ENCODE measurements at regions not wholly inside any gene's neighbourhood (a gene's known extent, or its start where the extent isn't known, plus 50 kb on each side); places are given as distances from the start of the nearest gene placed in this dataset.

- DNase-seq (ENCODE audit: low read depth) = no peak
- POLR2A ChIA-PET = no interaction called here
- TF ChIP-seq, protein P1, sequence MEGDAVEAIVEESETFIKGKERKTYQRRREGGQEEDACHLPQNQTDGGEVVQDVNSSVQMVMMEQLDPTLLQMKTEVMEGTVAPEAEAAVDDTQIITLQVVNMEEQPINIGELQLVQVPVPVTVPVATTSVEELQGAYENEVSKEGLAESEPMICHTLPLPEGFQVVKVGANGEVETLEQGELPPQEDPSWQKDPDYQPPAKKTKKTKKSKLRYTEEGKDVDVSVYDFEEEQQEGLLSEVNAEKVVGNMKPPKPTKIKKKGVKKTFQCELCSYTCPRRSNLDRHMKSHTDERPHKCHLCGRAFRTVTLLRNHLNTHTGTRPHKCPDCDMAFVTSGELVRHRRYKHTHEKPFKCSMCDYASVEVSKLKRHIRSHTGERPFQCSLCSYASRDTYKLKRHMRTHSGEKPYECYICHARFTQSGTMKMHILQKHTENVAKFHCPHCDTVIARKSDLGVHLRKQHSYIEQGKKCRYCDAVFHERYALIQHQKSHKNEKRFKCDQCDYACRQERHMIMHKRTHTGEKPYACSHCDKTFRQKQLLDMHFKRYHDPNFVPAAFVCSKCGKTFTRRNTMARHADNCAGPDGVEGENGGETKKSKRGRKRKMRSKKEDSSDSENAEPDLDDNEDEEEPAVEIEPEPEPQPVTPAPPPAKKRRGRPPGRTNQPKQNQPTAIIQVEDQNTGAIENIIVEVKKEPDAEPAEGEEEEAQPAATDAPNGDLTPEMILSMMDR (IDR thresholded peaks at IDR 0.05; ENCODE audit: insufficient read depth, low read depth, low read length) = no peak
- CTCF ChIA-PET = no interaction called here
- Histone ChIP-seq H3K27me3 (ENCODE audit: control insufficient read depth, insufficient read depth, low read length) (peaks cover 4% of the 10 kb centered on the region), H3K4me3 (ENCODE audit: low read depth, low read length) (no peak overlapping the region), H3K36me3 (ENCODE audit: control insufficient read depth, insufficient read depth, low read length) (no peaks in the 10 kb centered on the region)
Observed at GRCh38 chr2:216927163-216927562, 67.3 kb upstream of the TNP1 start.

DNA sequence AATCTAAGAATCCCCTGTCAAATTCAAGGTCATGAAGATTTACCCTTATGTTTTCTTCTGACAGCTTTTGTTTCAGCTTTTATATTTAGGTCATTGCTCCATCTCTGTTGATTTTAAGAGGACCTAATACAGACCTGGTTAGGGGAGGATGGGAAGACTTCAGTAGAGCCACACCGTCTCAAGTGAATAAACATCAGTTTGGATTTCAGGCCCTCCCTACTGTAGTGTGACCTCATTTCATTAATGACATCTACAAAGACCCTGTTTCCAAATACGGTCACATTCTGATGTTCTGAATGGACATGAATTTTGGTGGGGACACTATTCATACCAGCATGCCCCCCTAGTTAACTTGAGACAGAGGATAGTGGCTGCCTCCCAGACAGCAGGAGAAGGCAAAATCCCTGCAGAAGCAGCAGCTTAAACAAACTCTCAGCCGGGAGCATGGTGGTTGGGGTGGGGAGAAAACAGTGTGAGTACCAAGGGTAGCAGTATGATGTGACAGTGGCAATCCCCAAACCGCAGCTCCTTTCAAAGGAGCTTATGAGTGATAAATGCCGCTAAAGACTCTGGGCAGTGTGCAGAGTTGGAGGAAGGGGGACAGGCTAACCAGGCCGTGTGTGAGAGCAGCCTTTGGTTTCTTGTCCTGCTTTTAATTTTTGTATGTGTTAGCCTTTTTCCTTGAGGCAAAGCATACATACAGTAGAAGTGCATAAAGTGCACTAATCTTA is 65.9 kb upstream of the TNP1 start:
- ChIA-PET POLR2A (no interaction called here), CTCF (no interaction called here)
- Histone ChIP-seq H3K36me3 (ENCODE audit: control insufficient read depth, insufficient read depth, low read length) (no peaks in the 10 kb centered on the region), H3K27me3 (ENCODE audit: control insufficient read depth, insufficient read depth, low read length) (peaks cover 4% of the 10 kb centered on the region), H3K4me3 (ENCODE audit: low read depth, low read length) (no peak overlapping the region)
- DNase-seq (ENCODE audit: low read depth) = no peak
- TF ChIP-seq, protein P1 (IDR thresholded peaks at IDR 0.05; ENCODE audit: insufficient read depth, low read depth, low read length) = no peak

DNA sequence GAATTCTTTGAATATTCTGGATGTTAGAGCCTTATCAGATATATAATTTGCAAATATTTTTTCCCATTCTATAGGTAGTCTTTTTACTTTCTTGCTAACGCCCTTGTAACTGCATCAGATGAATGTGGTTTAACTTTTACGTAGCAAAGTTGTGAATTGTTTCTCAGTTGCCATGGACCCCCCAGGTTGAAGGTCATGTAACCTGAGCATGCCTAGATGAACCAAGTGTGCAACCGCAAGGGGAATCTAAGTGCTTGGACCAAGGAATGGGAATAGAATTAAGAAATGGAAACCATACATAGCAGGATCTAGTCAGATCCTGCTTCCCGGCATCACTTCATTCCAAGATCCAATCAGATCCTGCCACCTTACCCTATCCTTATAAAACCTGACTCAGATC is 65.1 kb upstream of the TNP1 start:
- POLR2A ChIA-PET = no interaction called here
- Histone ChIP-seq H3K27me3 (ENCODE audit: control insufficient read depth, insufficient read depth, low read length) (peaks cover 4% of the 10 kb centered on the region), H3K36me3 (ENCODE audit: control insufficient read depth, insufficient read depth, low read length) (no peaks in the 10 kb centered on the region), H3K4me3 (ENCODE audit: low read depth, low read length) (no peak overlapping the region)
- TF ChIP-seq, protein P1 (IDR thresholded peaks at IDR 0.05; ENCODE audit: insufficient read depth, low read depth, low read length) = no peak
- CTCF ChIA-PET = no interaction called here
- DNase-seq (ENCODE audit: low read depth) = no peak

GRCh38 chr2:216923706-216924105 is 63.8 kb upstream of the TNP1 start:
- CTCF ChIA-PET = no interaction called here
- H3K36me3 ChIP-seq (ENCODE audit: control insufficient read depth, insufficient read depth, low read length) = no peaks in the 10 kb centered on the region
- TF ChIP-seq, protein P1 (IDR thresholded peaks at IDR 0.05; ENCODE audit: insufficient read depth, low read depth, low read length) = no peak
- POLR2A ChIA-PET = no interaction called here
- peaks cover 3% of the 10 kb centered on the region for H3K27me3 ChIP-seq (ENCODE audit: control insufficient read depth, insufficient read depth, low read length)
- no peak overlapping the region for H3K4me3 ChIP-seq (ENCODE audit: low read depth, low read length)
- no peak for DNase-seq (ENCODE audit: low read depth)

DNA sequence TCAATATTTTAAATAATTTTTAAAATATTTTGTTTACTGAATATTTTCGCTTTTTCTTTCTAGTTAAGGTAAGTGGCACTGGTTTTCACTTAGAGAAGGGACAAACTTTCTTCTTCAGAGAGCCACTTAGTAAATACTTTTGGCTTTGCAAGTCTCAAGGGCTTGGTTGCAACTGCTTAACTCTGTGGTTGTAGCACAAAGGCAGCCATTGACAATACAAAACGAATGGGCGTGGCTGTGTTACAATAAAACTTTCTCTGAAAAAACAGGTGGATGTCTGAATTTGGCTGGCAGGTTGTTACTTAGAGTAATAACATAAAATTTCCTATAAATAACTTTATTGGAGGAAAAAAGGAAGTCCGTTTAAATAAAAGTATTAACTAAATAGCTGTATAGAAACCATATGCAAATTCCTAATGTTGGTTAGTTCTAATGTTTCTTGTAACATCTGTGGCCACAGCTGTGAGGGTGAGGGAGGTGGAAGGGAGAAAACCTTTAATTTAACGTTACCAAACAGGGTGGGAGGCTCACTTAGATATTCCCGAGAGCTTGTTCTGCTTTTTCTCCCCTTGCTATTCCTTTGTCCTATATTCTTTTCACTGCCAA is 62.4 kb upstream of the TNP1 start:
- TF ChIP-seq, protein P1 (IDR thresholded peaks at IDR 0.05; ENCODE audit: insufficient read depth, low read depth, low read length) = no peak
- Histone ChIP-seq H3K36me3 (ENCODE audit: control insufficient read depth, insufficient read depth, low read length) (no peaks in the 10 kb centered on the region), H3K27me3 (ENCODE audit: control insufficient read depth, insufficient read depth, low read length) (peaks cover 2% of the 10 kb centered on the region; the same call in 1 of the 2 replicates), H3K4me3 (ENCODE audit: low read depth, low read length) (no peak overlapping the region)
- DNase-seq (ENCODE audit: low read depth) = no peak
- CTCF ChIA-PET = interaction anchor here (0.7 to 1.0 kb wide), 2 partner anchors 10 to 403 kb away, joined by 3 to 4 read pairs; no protein-coding TSS in a partner anchor
- POLR2A ChIA-PET = no interaction called here

Data from BJ (cell line).